SK-N-SH (cell line): ENCODE measurements at regions not wholly inside any gene's neighbourhood (a gene's known extent, or its start where the extent isn't known, plus 50 kb on each side); places are given as distances from the start of the nearest gene placed in this dataset.

Experiments used
- CTCF ChIA-PET: fragments of 300-600, 350-600 bp; formaldehyde crosslinking; extraction: SDS; loops from one replicate; lab custom pipeline; 2021; lab: Yijun Ruan, JAX
- POLR2A ChIA-PET: fragments of 350-600 bp; sonication (Branson Sonifier 250); formaldehyde crosslinking; extraction: SDS; loops from one replicate; lab custom pipeline; 2020; ENCODE audit warnings: antibody characterized with exemption, inconsistent platforms; lab: Yijun Ruan, JAX
- DNase-seq: peaks from one replicate; pipeline ENCODE4 v3.0.0; 2012
- H2AFZ ChIP-seq: fragments of 200-600 bp; sonication (generic); 2 replicates; pipeline ENCODE4 v1.8.1; 2016; ENCODE audit warnings: antibody characterized with exemption, mild to moderate bottlenecking, low read depth
- H3F3A ChIP-seq: fragments of 200-600 bp; sonication (generic); replicated peaks from 2 replicates; pipeline ENCODE3; 2016; ENCODE audit warnings: antibody characterized with exemption, mild to moderate bottlenecking; ENCODE audit not compliant: insufficient read depth
- H3K27ac ChIP-seq, 2 experiments: fragments of 200-500 bp in 1 of 2; fragments of 200-600 bp in 1 of 2; sonication (Bioruptor generic) in 1 of 2; sonication (generic), shearing (Covaris generic) in 1 of 2; 2 replicates each; pipeline versions ENCODE4 v1.5.1 to v1.6.1; 2014 to 2016; ENCODE audit warnings: low read depth in 2 of 2, inconsistent platforms in 1 of 2, low read length in 1 of 2, mild to moderate bottlenecking in 1 of 2, mixed read lengths in 1 of 2
- H3K27me3 ChIP-seq: fragments of 200-600 bp; sonication (generic), shearing (Covaris generic); 2 replicates; pipeline ENCODE4 v1.6.1; 2016; ENCODE audit warnings: mixed run types; ENCODE audit not compliant: insufficient read depth
- H3K36me3 ChIP-seq, 2 experiments: fragments of 200-500 bp in 1 of 2; fragments of 200-600 bp in 1 of 2; sonication (Bioruptor generic) in 1 of 2; sonication (generic) in 1 of 2; replicated peaks in 1 of 2; 2 replicates each; pipeline versions ENCODE3 to v1.5.1; 2014 to 2016; ENCODE audit warnings: low read length in 1 of 2, mild to moderate bottlenecking in 1 of 2; ENCODE audit not compliant: insufficient read depth in 2 of 2, control insufficient read depth in 1 of 2
- H3K4me1 ChIP-seq, 2 experiments: fragments of 200-500 bp in 1 of 2; fragments of 200-600 bp in 1 of 2; sonication (Bioruptor generic) in 1 of 2; sonication (generic), shearing (Covaris generic) in 1 of 2; 2 replicates each; pipeline versions ENCODE4 v1.5.1 to v1.6.1; 2014 to 2016; ENCODE audit warnings: low read depth in 1 of 2, low read length in 1 of 2, mixed run types in 1 of 2; ENCODE audit not compliant: insufficient read depth in 2 of 2, control insufficient read depth in 1 of 2
- H3K4me2 ChIP-seq: fragments of 200-600 bp; sonication (generic), shearing (Covaris generic); 2 replicates; pipeline ENCODE4 v1.6.1; 2017; ENCODE audit warnings: mixed run types
- H3K4me3 ChIP-seq, 2 experiments: fragments of 200-500 bp in 1 of 2; fragments of 200-600 bp in 1 of 2; sonication (Bioruptor generic) in 1 of 2; sonication (generic), shearing (Covaris generic) in 1 of 2; 2 replicates each; pipeline versions ENCODE4 v1.5.1 to v1.8.1; 2014 to 2016; ENCODE audit warnings: low read depth in 2 of 2, inconsistent platforms in 1 of 2, low read length in 1 of 2, mild to moderate bottlenecking in 1 of 2, mixed read lengths in 1 of 2, moderate library complexity in 1 of 2
- H3K79me2 ChIP-seq: fragments of 200-600 bp; sonication (generic); 2 replicates; pipeline ENCODE4 v1.8.1; 2017; ENCODE audit warnings: mild to moderate bottlenecking; ENCODE audit not compliant: insufficient read depth
- H3K9ac ChIP-seq: fragments of 200-600 bp; sonication (generic); 2 replicates; pipeline ENCODE4 v1.6.1; 2017; ENCODE audit warnings: mixed run types
- H3K9me2 ChIP-seq: fragments of 200-600 bp; sonication (generic); 2 replicates; pipeline ENCODE4 v1.6.1; 2017; ENCODE audit warnings: mixed run types
- H3K9me3 ChIP-seq: fragments of 200-600 bp; sonication (generic); 2 replicates; pipeline ENCODE4 v1.6.1; 2017; ENCODE audit warnings: mixed run types, mild to moderate bottlenecking, moderate library complexity
- H4K20me1 ChIP-seq: fragments of 200-600 bp; sonication (generic); 2 replicates; pipeline ENCODE4 v1.6.1; 2017; ENCODE audit warnings: mild to moderate bottlenecking, mixed run types; ENCODE audit not compliant: insufficient read depth
- CHD2 ChIP-seq: fragments of 150-350 bp; IDR thresholded peaks from 2 replicates; pipeline ENCODE4 v1.6.1; 2018; ENCODE audit warnings: low read length; ENCODE audit not compliant: partially characterized antibody
- ELF1 ChIP-seq: IDR thresholded peaks from 2 replicates; pipeline ENCODE4 v1.4.0; 2012
- EZH2phosphoT487 ChIP-seq: fragments of 200-600 bp; sonication (generic); IDR thresholded peaks from 2 replicates; pipeline ENCODE4 v1.6.1; 2017; ENCODE audit warnings: low read depth, mixed run types, mild to moderate bottlenecking, antibody characterized with exemption, moderate library complexity, borderline replicate concordance
- FOXJ3 ChIP-seq: sonication (generic); formaldehyde crosslinking; IDR thresholded peaks from 2 replicates; pipeline ENCODE4 v1.5.1; 2020; ENCODE audit warnings: mild to moderate bottlenecking, missing genetic modification reagents
- GABPA ChIP-seq: IDR thresholded peaks from 2 replicates; pipeline ENCODE4 v1.4.0; 2012; ENCODE audit warnings: low read depth, mild to moderate bottlenecking
- MXI1 ChIP-seq: IDR thresholded peaks from 2 replicates; pipeline ENCODE4 v1.6.1; 2012; ENCODE audit warnings: mild to moderate bottlenecking, low read depth, low read length, improper control_type of control experiment
- NFIC ChIP-seq: IDR thresholded peaks from 2 replicates; pipeline ENCODE4 v1.4.0; 2012; ENCODE audit warnings: borderline replicate concordance
- RCOR1 ChIP-seq: fragments of 150-350 bp; IDR thresholded peaks from 2 replicates; pipeline ENCODE4 v1.6.1; 2017; ENCODE audit warnings: antibody characterized with exemption, low read length
- RXRA ChIP-seq: IDR thresholded peaks from 2 replicates; pipeline ENCODE4 v1.4.0; 2012; ENCODE audit warnings: low read depth, mild to moderate bottlenecking, borderline replicate concordance
- TAF1 ChIP-seq: IDR thresholded peaks from 2 replicates; pipeline ENCODE4 v1.6.1; 2012; ENCODE audit warnings: low read depth, mild to moderate bottlenecking, low read length, moderate library complexity, borderline replicate concordance
- USF1 ChIP-seq: IDR thresholded peaks from 2 replicates; pipeline ENCODE4 v1.4.0; 2012; ENCODE audit warnings: low read depth, borderline replicate concordance
- USF2 ChIP-seq: fragments of 150-350 bp; IDR thresholded peaks from 2 replicates; pipeline ENCODE4 v1.6.1; 2017; ENCODE audit warnings: antibody characterized with exemption, low read length, low read depth, borderline replicate concordance
- YY1 ChIP-seq: IDR thresholded peaks from 2 replicates; pipeline ENCODE4 v1.4.0; 2012; ENCODE audit warnings: low read depth, mild to moderate bottlenecking
- WGBS: methylation state at CpG from one replicate; pipeline ENCODE4 v1.1.6; 2017; ENCODE audit warnings: low lambda C conversion rate; 5-methylcytosine and 5-hydroxymethylcytosine counted together
- TF ChIP-seq, protein P1 (sequence below): IDR thresholded peaks from 2 replicates; pipeline ENCODE4 v1.4.0; 2012; ENCODE audit warnings: low read depth, borderline replicate concordance
- TF ChIP-seq, protein P2 (sequence below): fragments of 200-600 bp; sonication (generic); IDR thresholded peaks from 2 replicates; pipeline ENCODE4 v1.6.1; 2017; ENCODE audit warnings: antibody characterized with exemption, mild to moderate bottlenecking, moderate library complexity
- TF ChIP-seq, protein P3 (sequence below): IDR thresholded peaks from 2 replicates; pipeline ENCODE4 v1.4.0; 2012; ENCODE audit warnings: low read depth

- H3K4me1 ChIP-seq: no peaks in the 10 kb centered on the region
- no peak for DNase-seq
- no peaks in the 10 kb centered on the region for H3F3A ChIP-seq
- H3K36me3 ChIP-seq: no peaks in the 10 kb centered on the region
- TF ChIP-seq YY1 (no peak), GABPA (no peak), RCOR1 (no peak), TAF1 (no peak), MXI1 (no peak), USF1 (no peak), NFIC (no peak), RXRA (no peak), USF2 (no peak), CHD2 (no peak), ELF1 (no peak), FOXJ3 (CRISPR knock-in tag) (no peak), EZH2phosphoT487 (no peak)
- TF ChIP-seq, protein P1, sequence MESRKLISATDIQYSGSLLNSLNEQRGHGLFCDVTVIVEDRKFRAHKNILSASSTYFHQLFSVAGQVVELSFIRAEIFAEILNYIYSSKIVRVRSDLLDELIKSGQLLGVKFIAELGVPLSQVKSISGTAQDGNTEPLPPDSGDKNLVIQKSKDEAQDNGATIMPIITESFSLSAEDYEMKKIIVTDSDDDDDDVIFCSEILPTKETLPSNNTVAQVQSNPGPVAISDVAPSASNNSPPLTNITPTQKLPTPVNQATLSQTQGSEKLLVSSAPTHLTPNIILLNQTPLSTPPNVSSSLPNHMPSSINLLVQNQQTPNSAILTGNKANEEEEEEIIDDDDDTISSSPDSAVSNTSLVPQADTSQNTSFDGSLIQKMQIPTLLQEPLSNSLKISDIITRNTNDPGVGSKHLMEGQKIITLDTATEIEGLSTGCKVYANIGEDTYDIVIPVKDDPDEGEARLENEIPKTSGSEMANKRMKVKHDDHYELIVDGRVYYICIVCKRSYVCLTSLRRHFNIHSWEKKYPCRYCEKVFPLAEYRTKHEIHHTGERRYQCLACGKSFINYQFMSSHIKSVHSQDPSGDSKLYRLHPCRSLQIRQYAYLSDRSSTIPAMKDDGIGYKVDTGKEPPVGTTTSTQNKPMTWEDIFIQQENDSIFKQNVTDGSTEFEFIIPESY: no peak
- TF ChIP-seq, protein P2, sequence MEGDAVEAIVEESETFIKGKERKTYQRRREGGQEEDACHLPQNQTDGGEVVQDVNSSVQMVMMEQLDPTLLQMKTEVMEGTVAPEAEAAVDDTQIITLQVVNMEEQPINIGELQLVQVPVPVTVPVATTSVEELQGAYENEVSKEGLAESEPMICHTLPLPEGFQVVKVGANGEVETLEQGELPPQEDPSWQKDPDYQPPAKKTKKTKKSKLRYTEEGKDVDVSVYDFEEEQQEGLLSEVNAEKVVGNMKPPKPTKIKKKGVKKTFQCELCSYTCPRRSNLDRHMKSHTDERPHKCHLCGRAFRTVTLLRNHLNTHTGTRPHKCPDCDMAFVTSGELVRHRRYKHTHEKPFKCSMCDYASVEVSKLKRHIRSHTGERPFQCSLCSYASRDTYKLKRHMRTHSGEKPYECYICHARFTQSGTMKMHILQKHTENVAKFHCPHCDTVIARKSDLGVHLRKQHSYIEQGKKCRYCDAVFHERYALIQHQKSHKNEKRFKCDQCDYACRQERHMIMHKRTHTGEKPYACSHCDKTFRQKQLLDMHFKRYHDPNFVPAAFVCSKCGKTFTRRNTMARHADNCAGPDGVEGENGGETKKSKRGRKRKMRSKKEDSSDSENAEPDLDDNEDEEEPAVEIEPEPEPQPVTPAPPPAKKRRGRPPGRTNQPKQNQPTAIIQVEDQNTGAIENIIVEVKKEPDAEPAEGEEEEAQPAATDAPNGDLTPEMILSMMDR: no peak
- TF ChIP-seq, protein P3, sequence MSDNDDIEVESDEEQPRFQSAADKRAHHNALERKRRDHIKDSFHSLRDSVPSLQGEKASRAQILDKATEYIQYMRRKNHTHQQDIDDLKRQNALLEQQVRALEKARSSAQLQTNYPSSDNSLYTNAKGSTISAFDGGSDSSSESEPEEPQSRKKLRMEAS: no peak
- H3K9me3 ChIP-seq: no peaks in the 10 kb centered on the region
- H2AFZ ChIP-seq: no peak overlapping the region
- H3K9me2 ChIP-seq: no peaks in the 10 kb centered on the region
- H3K4me2 ChIP-seq: no peak overlapping the region
- ChIA-PET POLR2A (no interaction called here), CTCF (no interaction called here)
- no peak overlapping the region for H3K4me3 ChIP-seq
- no peak overlapping the region for H3K27ac ChIP-seq
- no peak overlapping the region for H3K9ac ChIP-seq
- H4K20me1 ChIP-seq: no peaks in the 10 kb centered on the region
- H3K27me3 ChIP-seq: no peaks in the 10 kb centered on the region
- WGBS: 39% methylated on average over 4 of the region's 4 CpGs
- H3K79me2 ChIP-seq: no peaks in the 10 kb centered on the region
Measured at GRCh38 chr13:89310943-89311672, 1639.9 kb downstream of the SLITRK5 start.
